GM21447 (cell line): ENCODE measurements at regions not wholly inside any gene's neighbourhood (a gene's known extent, or its start where the extent isn't known, plus 50 kb on each side); places are given as distances from the start of the nearest gene placed in this dataset.
"Not testable (repeated sequence)": the region's sequence is repeated elsewhere in the genome, so short reads cannot be mapped to it uniquely, and the experiment has no call there.

Experiments used
- ATAC-seq: cut with Tn5 transposase; IDR thresholded peaks from one replicate; pipeline ENCODE4 v1.9.1; 2021; ENCODE audit not compliant: unreplicated experiment

DNA sequence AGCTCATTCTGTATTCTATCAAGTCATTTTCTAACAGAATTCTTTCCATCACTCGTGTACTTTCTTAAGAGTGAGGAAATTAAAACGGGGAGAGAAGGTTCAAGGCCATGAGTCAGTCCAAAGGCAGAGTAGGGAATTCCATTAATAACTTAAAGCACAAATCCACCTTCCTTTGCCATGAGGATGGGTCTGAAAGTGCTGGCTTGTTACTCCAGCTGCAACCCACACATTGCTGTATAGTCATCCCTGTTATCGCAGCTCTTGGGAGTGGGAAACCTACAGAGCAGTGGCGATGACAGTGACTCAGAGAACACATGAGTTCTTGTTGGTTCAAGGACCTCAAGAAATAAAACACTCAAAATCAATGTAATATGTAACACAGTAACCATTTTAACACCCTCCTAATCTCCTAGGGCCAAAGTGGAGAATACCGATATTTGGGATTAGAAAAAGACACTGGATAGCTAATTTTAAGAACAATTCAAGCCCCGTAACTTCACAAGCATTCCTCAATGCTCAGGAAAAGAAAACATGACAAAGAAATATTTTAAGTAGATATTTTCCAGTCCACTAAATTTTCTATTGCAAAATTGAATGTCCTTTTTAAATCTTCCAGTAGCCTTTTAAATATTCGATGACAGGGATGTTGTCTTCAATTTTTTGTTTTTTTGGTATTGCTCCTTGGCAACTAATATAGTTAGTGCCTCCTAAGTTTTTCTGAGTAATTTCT, 179.9 kb upstream of the THBS1 start:
- no peak for ATAC-seq

DNA sequence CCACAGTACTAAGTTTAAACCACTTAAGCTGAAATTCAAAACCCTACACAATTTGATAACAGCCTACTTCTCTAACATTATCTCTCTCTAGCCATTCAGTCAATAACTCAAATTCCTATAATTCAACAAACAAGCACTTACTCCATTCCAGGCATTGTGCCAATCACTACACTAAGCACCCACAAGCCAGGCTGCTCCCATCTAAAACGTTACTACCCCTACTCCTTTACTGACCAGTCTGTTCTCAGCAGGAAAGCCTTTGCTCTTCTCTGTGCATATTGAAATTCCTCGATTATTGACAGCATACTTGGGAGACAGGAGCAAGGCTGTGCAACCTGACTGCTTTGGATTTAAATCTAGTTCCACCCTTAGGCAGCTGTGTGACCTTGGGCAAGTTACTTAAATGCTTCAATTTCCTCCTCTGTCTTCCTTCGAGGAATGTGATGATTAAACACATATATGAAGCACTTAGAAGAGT, 177.2 kb upstream of the THBS1 start:
- no peak for ATAC-seq

DNA sequence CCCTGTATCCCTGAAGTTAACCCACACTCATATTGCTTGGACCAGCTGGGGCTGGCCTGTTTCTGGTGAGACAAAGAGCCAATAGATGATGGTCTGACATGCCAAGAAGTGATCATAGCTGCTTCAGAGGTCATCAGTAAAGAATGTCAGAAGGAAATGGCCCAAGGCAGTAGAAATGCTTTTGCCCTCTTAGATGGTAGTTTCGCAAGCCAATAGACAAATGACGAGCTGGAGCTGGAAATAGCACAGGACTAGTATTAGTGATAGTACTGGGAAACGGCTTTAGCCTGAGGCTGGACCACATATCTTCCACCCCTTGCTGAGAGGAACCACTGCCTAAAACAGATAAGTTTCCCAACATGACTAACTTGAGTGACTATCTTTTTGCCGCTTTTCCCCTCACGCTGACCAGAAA, 176.1 kb upstream of the THBS1 start:
- no peak for ATAC-seq

DNA sequence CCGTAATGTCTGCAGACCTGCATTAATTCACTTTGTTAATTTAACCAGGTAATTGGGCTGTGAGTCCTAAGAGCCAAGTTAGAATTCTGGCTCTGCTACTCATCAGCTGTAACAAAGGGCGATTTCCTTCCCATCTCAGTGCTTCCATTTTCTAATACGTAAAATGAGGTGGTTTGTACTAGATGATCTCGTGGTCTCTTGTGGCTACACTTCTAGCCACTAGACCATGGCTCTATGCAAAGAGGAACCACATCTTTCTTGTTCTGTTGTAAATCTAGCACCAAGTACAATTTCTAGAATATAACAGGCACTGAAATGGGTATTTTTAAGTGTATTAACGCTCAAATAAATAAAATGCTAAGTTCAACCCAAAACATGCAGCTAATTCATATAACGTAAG, 174.4 kb upstream of the THBS1 start:
- ATAC-seq: peak; percentile 71

DNA sequence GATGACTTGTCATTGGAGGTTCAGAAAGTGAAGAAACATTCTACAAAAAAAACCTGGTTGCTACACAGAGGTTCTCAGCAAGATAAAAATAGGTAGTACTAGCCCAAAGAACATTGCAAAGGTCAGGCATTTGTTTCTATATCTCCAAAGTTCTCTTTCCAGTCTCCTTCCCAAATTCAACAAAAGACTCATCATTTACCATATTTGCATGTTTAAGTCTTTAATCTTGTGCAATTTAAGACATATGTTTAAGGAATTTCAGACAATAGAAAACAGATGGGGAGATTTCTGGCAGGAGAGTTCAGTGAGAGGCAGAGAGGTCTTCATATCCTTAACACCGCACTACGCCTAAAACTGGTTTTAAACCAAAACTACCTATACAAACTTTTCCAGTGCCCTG, 173.8 kb upstream of the THBS1 start:
- no peak for ATAC-seq

DNA sequence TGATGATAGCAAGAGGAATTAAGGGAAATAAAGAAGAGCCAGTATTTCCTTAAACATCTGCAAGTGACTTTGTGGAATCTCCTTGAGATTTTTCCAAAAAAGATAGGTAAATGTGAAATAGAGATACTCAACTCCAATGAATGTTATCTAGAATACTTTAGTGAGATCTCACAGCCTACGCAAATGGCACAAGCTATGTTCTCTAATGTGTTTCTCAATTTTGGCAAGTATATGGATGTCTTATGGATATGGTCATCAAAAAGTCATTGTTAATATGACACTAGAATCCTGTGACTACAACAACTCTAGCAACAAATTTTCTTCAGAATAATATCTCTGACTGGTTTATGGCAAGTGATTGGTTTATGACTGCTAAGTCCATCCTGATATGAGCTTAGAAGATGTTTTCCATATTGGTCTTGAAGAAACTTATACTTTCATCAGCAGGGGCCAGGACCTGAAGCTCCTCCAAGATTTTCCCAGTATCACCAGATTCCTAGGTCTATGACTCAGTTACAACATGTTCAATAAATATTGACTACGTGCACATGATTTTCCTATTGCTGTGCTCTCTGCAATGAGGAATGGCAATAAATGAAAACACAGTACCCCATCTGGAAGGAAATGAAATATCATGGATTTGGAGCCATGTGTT, 170.9 kb upstream of the THBS1 start:
- no peak for ATAC-seq

DNA sequence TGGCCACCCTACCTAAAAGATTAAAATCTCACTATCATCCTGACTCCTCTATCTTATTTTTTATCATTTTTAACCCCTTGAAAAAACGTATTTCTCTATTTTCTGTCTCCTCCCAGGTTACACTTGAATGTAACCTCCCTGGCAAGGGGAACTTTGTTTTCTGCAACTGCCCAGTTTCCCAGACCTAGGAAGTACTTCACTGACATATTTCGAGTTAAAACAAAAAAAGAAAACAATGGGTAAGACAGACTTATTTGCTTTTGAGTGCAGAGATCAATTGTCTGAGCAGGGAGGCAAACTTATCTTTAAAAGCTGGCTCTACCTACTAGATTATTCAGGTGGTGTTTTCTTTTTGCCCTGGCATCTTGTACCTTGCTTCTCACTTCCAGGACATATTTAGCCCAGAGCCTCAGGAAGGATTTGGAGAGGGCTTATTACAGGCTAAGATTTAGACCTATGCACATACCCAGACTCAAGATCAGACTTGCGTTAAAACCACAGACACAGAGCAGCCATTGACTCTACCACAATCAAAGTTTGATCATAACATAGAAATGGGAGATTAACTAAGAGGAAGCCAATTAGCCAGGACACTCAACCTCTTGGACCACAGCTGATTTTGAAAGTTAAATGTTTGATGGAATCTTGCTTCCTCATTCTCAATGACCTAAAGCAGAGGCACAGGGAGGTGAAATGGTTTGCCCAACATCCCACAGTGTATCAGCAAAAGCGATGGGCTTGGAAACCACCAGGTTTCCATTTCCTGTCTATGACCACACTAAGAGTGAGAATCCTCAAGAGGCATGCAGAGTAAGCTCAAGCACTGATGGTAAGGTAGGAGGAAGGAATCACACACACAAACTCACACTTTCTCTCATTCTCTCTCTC, 169.5 kb upstream of the THBS1 start:
- ATAC-seq: peak; percentile 92

DNA sequence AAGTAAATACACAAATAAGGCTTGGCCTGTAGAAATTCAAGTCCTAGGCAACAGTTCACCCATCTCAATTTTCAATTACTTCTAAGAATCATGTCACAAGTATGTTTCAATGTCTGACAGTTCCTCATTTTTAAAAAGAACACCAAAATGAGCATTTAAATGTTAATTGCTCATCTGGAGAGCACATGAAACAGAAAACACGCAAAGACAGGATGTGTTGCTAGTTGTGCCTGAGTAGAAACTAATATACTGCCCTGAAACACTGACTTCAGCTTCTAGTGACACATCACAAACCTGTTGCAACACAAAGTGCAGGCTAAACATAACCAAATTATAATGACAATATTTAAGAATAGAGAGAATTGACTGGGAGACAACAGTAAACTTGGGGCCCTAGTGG, 167.3 kb upstream of the THBS1 start:
- no peak for ATAC-seq

DNA sequence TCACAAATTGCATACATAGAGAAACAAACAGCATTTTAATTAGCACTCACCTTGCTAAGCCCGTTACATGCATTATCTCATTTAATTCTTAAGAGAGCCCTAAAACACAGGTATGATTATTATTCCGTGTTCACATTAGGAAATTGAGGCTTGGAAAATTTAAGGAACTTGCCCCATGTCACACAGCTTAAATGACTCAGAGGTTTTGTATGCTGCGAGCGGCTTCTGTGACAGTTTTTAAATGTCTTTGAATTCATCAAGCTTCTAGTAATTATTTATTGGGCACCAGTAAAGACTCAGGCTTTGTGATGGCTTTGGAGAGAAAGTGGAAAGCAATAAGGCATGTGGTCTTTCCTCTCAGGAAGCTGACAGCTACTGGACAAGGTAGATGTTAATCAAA, 166.7 kb upstream of the THBS1 start:
- no peak for ATAC-seq

DNA sequence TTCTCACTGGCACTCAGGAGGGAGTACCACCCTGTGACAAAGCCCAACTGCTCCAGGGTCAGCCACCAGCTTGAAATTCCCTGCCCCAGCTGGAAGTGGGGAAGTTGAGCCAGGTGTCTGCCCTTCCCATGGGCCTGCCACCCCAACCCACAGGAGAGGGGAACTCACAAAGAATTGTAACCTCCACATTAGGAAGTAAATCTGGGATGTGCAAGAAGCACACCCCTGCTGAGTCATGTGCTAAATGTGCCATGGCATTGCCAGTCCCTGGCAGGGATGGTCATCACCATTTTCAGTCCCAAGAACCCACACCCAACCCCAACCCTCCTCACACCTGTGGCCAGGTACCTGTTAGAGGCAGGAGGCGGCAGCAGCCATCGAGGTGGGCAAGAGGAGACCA, 165.2 kb upstream of the THBS1 start:
- ATAC-seq: no peak

DNA sequence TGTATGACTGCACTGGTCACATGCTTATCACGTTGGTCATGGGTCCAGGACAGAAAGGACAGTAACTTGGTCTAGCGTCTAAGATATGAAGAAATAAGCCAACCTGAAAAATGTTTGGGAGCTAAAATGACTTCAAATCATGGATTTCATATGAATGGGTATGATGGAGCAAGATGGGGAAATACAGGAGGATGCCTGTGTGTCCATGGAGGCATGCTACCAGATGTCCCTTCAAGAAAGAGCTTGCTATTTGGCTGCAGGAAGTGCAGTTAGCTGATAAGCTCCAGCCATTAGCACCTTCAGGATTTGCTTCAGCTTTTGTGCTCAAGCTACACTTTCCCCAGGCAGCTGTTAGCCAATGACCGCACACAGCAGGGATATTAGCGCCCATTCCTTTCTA, 164.6 kb upstream of the THBS1 start:
- no peak for ATAC-seq

DNA sequence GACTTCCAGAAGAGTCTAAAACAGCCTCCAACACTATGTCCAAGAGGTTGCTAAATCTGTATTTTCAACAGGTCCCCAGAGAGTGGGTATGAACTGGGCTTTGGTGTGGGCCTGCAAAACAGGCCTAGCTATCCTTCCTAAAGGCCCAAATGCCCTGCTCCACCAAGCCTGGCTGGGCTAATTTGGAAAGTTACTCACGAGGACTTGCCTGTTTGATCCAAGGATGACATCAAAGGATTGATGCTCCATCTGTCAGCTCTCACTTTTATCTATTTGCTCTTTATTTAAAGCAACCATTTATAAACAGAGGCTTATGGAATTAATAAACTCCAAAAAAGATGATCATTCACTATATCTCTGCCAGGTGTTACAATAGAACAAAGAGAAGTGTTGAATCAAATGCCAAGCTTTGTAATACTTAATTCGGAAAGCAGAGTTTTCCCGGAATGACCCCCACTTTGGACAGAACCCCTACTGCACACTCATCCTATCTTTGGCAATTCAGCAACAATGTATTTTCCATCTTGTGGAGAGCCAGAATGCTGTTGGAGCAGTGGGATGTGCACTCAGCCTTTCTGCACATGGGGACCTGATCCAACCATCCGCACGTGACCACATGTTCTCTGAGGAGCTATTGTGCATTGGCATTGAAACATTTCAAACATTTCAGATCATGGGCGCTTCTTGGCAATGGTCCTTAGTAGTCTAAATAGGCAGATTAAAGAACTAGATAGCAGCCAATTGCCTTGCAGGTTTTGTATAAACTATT, 163.3 kb upstream of the THBS1 start:
- no peak for ATAC-seq

DNA sequence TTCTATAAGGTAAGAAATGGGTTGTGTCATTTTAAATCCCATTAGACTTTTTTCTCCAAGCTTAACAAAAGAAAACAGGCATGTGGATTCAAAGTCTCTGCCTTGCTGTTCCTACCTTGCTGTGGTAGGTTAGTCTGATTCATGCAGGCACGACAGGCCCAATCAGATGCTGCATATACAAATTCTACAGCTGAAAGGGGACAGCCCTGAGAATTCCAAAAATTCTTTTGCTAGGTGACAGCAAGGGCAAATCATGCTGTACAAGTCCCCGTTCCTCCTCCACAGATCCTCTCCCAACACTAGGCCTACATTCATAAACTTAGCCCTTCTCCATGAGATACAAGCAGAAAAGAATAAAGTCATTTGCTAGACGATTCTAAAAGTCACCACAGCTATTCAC, 161.2 kb upstream of the THBS1 start:
- no peak for ATAC-seq

DNA sequence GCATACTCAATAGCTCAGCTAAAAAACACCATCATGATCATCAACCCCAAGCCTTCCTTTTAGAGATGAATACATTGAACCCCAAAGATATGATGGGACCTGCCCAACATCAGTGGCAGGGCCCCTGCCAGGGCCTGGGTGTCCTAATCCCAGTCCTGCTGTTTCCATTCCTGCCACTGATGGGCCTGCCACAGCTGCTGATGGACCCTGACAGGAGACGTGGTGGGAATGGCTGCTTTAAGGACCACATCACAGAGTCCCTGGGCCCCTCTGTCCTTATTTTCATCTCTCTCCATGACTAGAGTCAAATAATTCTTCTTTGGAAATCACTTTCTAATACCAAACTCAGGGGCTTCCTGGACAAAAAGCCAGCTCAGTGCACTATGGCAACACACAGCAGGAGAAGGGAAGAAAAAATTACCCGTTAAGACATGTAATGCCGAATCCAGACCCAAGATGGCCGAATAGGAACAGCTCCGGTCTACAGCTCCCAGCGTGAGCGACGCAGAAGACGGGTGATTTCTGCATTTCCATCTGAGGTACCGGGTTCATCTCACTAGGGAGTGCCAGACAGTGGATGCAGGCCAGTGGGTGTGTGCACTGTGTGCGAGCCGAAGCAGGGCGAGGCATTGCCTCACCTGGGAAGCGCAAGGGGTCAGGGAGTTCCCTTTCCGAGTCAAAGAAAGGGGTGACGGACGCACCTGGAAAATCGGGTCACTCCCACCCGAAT, 160.6 kb upstream of the THBS1 start:
- not testable (repeated sequence) for ATAC-seq

DNA sequence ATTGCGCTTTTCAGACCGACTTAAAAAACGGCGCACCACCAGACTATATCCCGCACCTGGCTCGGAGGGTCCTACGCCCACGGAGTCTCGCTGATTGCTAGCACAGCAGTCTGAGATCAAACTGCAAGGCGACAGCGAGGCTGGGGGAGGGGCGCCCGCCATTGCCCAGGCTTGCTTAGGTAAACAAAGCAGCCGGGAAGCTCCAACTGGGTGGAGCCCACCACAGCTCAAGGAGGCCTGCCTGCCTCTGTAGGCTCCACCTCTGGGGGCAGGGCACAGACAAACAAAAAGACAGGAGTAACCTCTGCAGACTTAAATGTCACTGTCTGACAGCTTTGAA, 160.1 kb upstream of the THBS1 start:
- not testable (repeated sequence) for ATAC-seq

DNA sequence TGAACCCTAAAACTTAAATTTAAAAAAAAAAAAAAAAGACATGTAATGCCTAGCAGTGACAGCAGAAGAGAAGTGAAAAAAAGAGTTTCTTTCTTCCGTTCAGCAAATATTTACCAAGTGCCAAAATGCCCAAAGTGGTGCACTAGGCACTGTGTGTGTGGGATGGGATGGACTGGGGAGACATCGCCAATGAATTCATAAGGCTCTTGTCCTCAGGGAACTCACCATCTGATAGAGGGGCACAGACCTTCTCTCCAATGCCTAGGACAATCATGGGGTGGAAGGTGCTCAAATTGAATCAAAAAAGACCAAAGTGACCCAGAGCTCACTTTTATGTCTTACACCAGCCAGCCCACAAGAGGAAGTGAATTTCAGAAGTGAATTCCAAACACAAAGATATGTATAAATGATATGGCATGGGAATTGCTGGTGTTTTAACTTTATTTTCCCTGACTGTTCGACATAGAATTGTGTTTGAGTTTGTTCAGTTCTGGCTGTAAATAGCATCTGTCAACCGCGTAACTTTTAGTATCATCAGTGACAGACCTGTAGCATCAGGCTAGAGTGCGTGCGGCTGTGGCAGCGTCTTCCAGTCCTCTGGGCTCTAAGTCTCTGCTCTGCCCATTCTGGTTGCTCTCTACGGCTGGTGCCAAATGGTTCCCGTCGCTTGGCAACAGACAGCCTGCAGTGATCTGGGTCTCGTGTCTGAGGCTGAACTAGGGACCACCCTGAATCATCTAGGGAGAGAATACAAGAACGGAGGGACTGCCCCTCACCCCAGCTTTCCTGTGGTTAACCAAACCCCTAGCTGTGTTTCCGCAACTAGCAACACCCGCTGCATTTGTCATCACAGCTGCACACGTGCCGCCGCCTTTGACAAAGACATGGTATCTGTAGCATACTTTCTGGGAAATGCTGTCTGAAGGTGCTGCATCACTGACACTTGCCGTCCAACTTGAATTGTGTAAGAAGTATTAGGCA, 154.0 kb upstream of the THBS1 start:
- peak; percentile 89 for ATAC-seq

DNA sequence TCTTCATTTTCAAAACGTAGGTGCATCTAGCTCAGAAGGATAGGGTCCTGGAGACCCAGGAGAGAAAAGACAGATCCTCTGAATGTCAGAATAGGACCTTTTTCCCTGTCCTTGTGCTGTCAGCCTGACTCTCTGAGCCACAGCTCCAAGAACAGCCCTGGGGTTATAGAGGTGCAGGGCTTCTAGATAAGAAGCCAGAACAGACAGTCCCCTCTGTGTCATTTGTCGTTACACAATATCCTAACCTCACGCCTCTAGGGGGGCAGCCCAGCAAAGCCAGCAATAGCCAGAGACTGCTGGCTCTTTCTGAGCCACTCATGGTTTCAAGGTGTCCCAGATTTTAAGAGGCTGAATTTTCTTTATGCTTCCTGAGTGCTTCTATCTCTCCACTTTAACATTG, 153.2 kb upstream of the THBS1 start:
- no peak for ATAC-seq

DNA sequence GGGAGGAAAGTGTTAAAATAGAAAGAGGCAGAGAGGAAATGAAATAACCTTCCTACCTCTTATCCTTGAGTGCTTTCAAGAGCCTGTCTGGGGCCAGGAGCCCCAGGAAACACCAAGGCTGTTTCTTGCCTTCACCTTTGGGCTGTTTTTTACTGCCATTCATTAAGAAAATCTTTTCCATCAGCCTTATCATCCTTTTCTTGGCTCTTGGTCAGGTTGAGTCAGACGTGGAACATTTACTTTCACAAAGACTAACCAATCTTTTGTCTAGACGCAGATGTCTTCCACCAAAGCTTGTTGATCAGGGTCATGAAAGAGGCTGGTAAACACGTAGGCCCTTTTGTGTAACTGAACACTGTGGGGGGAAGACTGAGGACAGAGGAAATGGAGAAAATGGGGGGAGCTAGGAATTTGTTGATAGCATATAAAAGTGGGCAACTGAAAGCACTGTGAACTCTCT, 151.0 kb upstream of the THBS1 start:
- peak; percentile 28 for ATAC-seq

DNA sequence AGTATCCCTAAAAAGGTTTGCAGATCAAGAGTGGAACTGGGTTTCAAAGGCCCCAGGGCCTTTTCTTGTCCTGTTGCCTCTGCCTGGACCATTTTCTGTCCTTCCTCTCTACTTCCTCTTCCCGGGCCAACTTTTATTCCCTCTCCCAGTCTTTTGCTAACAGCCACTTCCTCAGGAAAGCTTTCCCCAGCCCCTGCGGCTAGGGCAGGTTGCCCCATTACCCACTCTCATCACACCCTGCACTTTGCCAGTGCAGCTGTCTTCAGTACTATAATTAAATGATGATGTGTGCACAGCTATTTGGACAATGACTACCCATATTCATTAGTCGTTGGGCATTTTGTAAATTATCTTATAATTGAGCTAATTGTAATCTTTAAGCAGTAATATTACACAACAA, 150.5 kb upstream of the THBS1 start:
- ATAC-seq: no peak
